ENCODE measurements at regions not wholly inside any gene's neighbourhood (a gene's known extent, or its start where the extent isn't known, plus 50 kb on each side); places are given as distances from the start of the nearest gene placed in this dataset.

DNA sequence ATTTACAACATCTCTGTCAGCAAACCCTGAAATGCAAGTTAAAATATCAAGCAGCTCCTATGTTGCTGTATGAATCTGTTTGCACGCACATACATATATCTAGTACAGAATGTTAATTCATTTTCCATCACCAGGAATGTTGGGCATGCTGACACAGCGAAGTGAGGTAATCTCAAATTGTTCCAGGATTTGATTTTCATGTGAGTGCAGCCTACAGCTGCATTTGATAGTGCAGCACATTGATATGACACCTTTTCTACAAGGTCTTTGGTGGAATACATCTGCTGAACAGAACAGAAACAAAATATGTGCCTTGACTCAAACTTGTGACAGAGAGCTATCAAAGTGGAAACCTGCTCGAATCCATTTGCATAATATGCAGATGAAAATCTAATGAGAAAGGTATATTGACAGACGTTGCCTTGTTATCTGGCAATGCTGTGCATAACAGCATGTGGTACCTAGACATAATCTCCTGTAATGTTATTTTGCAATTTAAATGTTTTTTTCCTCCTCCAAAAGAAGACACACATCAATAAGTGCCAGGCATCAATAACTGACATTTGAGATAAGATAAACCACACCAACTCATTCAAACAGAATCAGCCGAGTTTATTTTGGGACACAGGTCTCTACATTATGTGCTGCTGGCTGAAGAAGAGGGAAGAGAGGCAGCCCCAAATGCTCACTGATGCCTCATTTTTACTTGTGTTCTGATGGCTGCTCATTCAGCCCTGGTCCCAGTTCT, 512.2 kb downstream of the ZNF608 start:
- H3K9me3 ChIP-seq (ENCODE audit: control extremely low read depth in 1 of 5, control insufficient read depth in 4 of 5, insufficient read depth in 2 of 5, low read depth in 1 of 5, low read length in 4 of 5) = no peaks in the 10 kb centered on the region
- POLR2A ChIA-PET = no interaction called here
- no peak overlapping the region for H3K4me3 ChIP-seq (ENCODE audit: control insufficient read depth in 1 of 7, extremely low read depth in 1 of 7, insufficient read depth in 4 of 7, low read depth in 2 of 7, low read length in 6 of 7)
- CTCF ChIA-PET = interaction anchor here (0.6 kb wide), 1 partner anchor 91 kb away, joined by 3 read pairs; no protein-coding TSS in a partner anchor
- 100% methylated on average over 3 of the region's 5 CpGs for WGBS (ENCODE audit: insufficient coverage)
- no peak for DNase-seq
- H3K27ac ChIP-seq (ENCODE audit: insufficient read depth in 1 of 2, low read depth in 1 of 2, low read length in 2 of 2, poor library complexity in 1 of 2, severe bottlenecking in 2 of 2) = no peak overlapping the region
- H3K4me1 ChIP-seq (ENCODE audit: control extremely low read depth in 1 of 4, control insufficient read depth in 4 of 4, insufficient read depth in 4 of 4, low read length in 3 of 4) = peaks cover 0 to 10% (median 0%) of the 10 kb centered on the region in 4 experiments
- no peaks in the 10 kb centered on the region for H3K36me3 ChIP-seq (ENCODE audit: control insufficient read depth in 4 of 4, insufficient read depth in 4 of 4, low read length in 3 of 4)
- H3K27me3 ChIP-seq (replicated peaks in 2 of 5; ENCODE audit: control insufficient read depth in 4 of 5, insufficient read depth in 5 of 5, low read length in 4 of 5) = no peaks in the 10 kb centered on the region

DNA sequence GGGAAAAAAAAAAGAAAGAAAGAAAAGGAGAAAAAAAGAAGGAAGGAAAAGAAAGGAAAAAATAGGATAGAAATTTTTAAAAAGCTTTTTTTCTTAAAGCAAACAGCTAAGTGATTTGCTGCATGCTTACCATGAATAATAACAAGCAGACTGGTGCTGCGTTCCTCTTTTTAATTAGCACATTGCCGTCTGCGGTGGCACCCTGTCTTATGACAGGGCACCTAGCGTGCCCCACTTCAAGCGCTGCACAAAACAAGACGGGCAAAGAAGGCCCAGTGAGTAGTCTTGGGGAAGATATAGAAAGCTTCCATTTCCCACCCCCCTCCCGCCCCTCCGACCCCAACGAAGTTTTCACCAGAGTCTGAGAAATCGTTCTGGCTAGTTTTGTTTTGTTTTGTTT, 513.9 kb downstream of the ZNF608 start:
- Histone ChIP-seq H3K27ac (ENCODE audit: insufficient read depth in 1 of 2, low read depth in 1 of 2, low read length in 2 of 2, poor library complexity in 1 of 2, severe bottlenecking in 2 of 2) (no peak overlapping the region), H3K27me3 (replicated peaks in 2 of 5; ENCODE audit: control insufficient read depth in 4 of 5, insufficient read depth in 5 of 5, low read length in 4 of 5) (no peaks in the 10 kb centered on the region), H3K4me1 (ENCODE audit: control extremely low read depth in 1 of 4, control insufficient read depth in 4 of 4, insufficient read depth in 4 of 4, low read length in 3 of 4) (peaks cover 0 to 10% (median 0%) of the 10 kb centered on the region in 4 experiments), H3K4me3 (ENCODE audit: control insufficient read depth in 1 of 7, extremely low read depth in 1 of 7, insufficient read depth in 4 of 7, low read depth in 2 of 7, low read length in 6 of 7) (peak overlapping the region in 1 of 7 experiments; percentile 33), H3K9me3 (ENCODE audit: control extremely low read depth in 1 of 5, control insufficient read depth in 4 of 5, insufficient read depth in 2 of 5, low read depth in 1 of 5, low read length in 4 of 5) (no peaks in the 10 kb centered on the region), H3K36me3 (ENCODE audit: control insufficient read depth in 4 of 4, insufficient read depth in 4 of 4, low read length in 3 of 4) (no peaks in the 10 kb centered on the region)
- ChIA-PET POLR2A (no interaction called here), CTCF (no interaction called here)
- peak in 2 of 3 donors; percentile 60 to 71 for DNase-seq
- WGBS (ENCODE audit: insufficient coverage) = 64% methylated on average over 6 of the region's 10 CpGs

DNA sequence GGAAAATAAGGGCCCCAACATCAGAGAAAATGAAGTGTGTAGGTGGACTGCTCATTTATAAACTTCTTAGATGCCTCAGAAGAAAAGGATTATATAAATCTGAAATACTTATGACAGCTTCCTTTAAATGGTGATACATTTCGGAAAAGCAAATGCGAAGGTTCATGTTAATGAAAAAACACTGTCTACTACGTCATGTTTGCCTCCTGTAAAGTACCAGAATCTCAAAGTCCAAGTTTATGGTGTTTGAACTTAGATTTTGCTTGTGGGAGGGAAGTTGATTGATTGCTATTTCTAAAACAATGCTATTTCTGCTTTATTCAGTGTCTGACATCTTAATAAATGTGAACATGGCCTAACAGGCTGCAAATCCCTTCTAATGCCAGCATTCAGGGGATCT, 514.6 kb downstream of the ZNF608 start:
- Histone ChIP-seq H3K36me3 (ENCODE audit: control insufficient read depth in 4 of 4, insufficient read depth in 4 of 4, low read length in 3 of 4) (no peaks in the 10 kb centered on the region), H3K4me1 (ENCODE audit: control extremely low read depth in 1 of 4, control insufficient read depth in 4 of 4, insufficient read depth in 4 of 4, low read length in 3 of 4) (peaks cover 0 to 10% (median 0%) of the 10 kb centered on the region in 4 experiments), H3K27ac (ENCODE audit: insufficient read depth in 1 of 2, low read depth in 1 of 2, low read length in 2 of 2, poor library complexity in 1 of 2, severe bottlenecking in 2 of 2) (no peak overlapping the region), H3K9me3 (ENCODE audit: control extremely low read depth in 1 of 5, control insufficient read depth in 4 of 5, insufficient read depth in 2 of 5, low read depth in 1 of 5, low read length in 4 of 5) (no peaks in the 10 kb centered on the region), H3K27me3 (replicated peaks in 2 of 5; ENCODE audit: control insufficient read depth in 4 of 5, insufficient read depth in 5 of 5, low read length in 4 of 5) (no peaks in the 10 kb centered on the region), H3K4me3 (ENCODE audit: control insufficient read depth in 1 of 7, extremely low read depth in 1 of 7, insufficient read depth in 4 of 7, low read depth in 2 of 7, low read length in 6 of 7) (no peak overlapping the region)
- WGBS (ENCODE audit: insufficient coverage) = 84% methylated on average over 3 of the region's 3 CpGs
- DNase-seq = peak in 1 of 3 donors; percentile 5
- ChIA-PET POLR2A (no interaction called here), CTCF (no interaction called here)

DNA sequence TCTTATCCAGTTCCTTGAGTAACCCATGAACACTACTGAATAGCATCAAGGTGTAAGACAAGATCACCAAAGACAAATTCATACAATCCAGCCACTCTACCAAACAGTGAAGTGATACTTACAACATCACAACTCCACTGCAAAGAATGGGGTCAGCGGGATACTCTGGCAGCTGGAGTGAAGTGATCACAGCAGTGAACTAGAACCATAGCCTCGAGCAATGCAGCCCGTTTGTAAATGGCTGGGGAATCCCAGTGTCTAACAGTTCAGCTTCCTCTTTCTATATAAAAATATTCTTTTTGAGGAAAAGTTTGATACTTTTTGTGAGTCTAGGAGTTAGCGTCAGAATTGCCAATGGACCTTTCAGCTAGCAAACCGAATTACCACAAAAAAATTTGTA, 515.2 kb downstream of the ZNF608 start:
- whole genome bisulfite sequencing (ENCODE audit: insufficient coverage) = 83% methylated on average over 1 of the region's 5 CpGs

GRCh38 chr5:124230456-124230855, 516.0 kb downstream of the ZNF608 start:
- POLR2A ChIA-PET = no interaction called here
- 87% methylated on average over 7 of the region's 7 CpGs for WGBS (ENCODE audit: insufficient coverage)
- DNase-seq = no peak
- no peaks in the 10 kb centered on the region for H3K36me3 ChIP-seq (ENCODE audit: control insufficient read depth in 4 of 4, insufficient read depth in 4 of 4, low read length in 3 of 4)
- peaks cover 0 to 10% (median 0%) of the 10 kb centered on the region in 4 experiments for H3K4me1 ChIP-seq (ENCODE audit: control extremely low read depth in 1 of 4, control insufficient read depth in 4 of 4, insufficient read depth in 4 of 4, low read length in 3 of 4)
- no peak overlapping the region for H3K27ac ChIP-seq (ENCODE audit: insufficient read depth in 1 of 2, low read depth in 1 of 2, low read length in 2 of 2, poor library complexity in 1 of 2, severe bottlenecking in 2 of 2)
- no peaks in the 10 kb centered on the region for H3K27me3 ChIP-seq (replicated peaks in 2 of 5; ENCODE audit: control insufficient read depth in 4 of 5, insufficient read depth in 5 of 5, low read length in 4 of 5)
- no peaks in the 10 kb centered on the region for H3K9me3 ChIP-seq (ENCODE audit: control extremely low read depth in 1 of 5, control insufficient read depth in 4 of 5, insufficient read depth in 2 of 5, low read depth in 1 of 5, low read length in 4 of 5)
- CTCF ChIA-PET = no interaction called here
- H3K4me3 ChIP-seq (ENCODE audit: control insufficient read depth in 1 of 7, extremely low read depth in 1 of 7, insufficient read depth in 4 of 7, low read depth in 2 of 7, low read length in 6 of 7) = no peak overlapping the region

More for the DNA sequence above, 515.2 kb downstream of the ZNF608 start:
- no peaks in the 10 kb centered on the region for H3K9me3 ChIP-seq (ENCODE audit: control extremely low read depth in 1 of 5, control insufficient read depth in 4 of 5, insufficient read depth in 2 of 5, low read depth in 1 of 5, low read length in 4 of 5)
- no peaks in the 10 kb centered on the region for H3K27me3 ChIP-seq (replicated peaks in 2 of 5; ENCODE audit: control insufficient read depth in 4 of 5, insufficient read depth in 5 of 5, low read length in 4 of 5)
- POLR2A ChIA-PET = no interaction called here
- CTCF ChIA-PET = no interaction called here
- no peaks in the 10 kb centered on the region for H3K36me3 ChIP-seq (ENCODE audit: control insufficient read depth in 4 of 4, insufficient read depth in 4 of 4, low read length in 3 of 4)
- no peak overlapping the region for H3K27ac ChIP-seq (ENCODE audit: insufficient read depth in 1 of 2, low read depth in 1 of 2, low read length in 2 of 2, poor library complexity in 1 of 2, severe bottlenecking in 2 of 2)
- H3K4me3 ChIP-seq (ENCODE audit: control insufficient read depth in 1 of 7, extremely low read depth in 1 of 7, insufficient read depth in 4 of 7, low read depth in 2 of 7, low read length in 6 of 7) = no peak overlapping the region
- H3K4me1 ChIP-seq (ENCODE audit: control extremely low read depth in 1 of 4, control insufficient read depth in 4 of 4, insufficient read depth in 4 of 4, low read length in 3 of 4) = peaks cover 0 to 10% (median 0%) of the 10 kb centered on the region in 4 experiments
- DNase-seq = peak in 2 of 3 donors; percentile 51 to 56

DNA sequence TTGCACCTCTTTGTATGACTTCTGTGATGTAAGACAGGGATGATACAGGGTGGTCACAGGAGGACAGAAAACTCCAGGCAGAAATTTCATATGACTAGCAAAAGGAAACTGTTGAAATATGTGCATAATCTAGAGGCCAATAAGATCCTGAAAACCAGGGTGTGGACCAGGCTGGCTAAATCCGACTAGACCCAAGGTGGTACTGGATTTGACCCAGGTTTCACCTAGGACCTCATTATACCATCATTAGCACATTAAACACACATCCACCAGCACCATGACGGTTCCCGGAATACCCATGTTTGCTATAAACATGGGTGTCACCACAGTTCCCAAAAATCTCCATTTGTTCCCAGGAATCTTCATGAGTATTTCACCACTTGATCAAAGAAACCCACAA, 517.1 kb downstream of the ZNF608 start:
- ChIA-PET POLR2A (no interaction called here), CTCF (no interaction called here)
- 100% methylated on average over 3 of the region's 3 CpGs for WGBS (ENCODE audit: insufficient coverage)
- DNase-seq = no peak
- H3K9me3 ChIP-seq (ENCODE audit: control extremely low read depth in 1 of 5, control insufficient read depth in 4 of 5, insufficient read depth in 2 of 5, low read depth in 1 of 5, low read length in 4 of 5) = no peaks in the 10 kb centered on the region
- H3K4me3 ChIP-seq (ENCODE audit: control insufficient read depth in 1 of 7, extremely low read depth in 1 of 7, insufficient read depth in 4 of 7, low read depth in 2 of 7, low read length in 6 of 7) = no peak overlapping the region
- H3K27ac ChIP-seq (ENCODE audit: insufficient read depth in 1 of 2, low read depth in 1 of 2, low read length in 2 of 2, poor library complexity in 1 of 2, severe bottlenecking in 2 of 2) = no peak overlapping the region
- no peaks in the 10 kb centered on the region for H3K27me3 ChIP-seq (replicated peaks in 2 of 5; ENCODE audit: control insufficient read depth in 4 of 5, insufficient read depth in 5 of 5, low read length in 4 of 5)
- H3K4me1 ChIP-seq (ENCODE audit: control extremely low read depth in 1 of 4, control insufficient read depth in 4 of 4, insufficient read depth in 4 of 4, low read length in 3 of 4) = peaks cover 0 to 10% (median 0%) of the 10 kb centered on the region in 4 experiments
- no peaks in the 10 kb centered on the region for H3K36me3 ChIP-seq (ENCODE audit: control insufficient read depth in 4 of 4, insufficient read depth in 4 of 4, low read length in 3 of 4)

- no peaks in the 10 kb centered on the region for H3K27me3 ChIP-seq (replicated peaks in 2 of 5; ENCODE audit: control insufficient read depth in 4 of 5, insufficient read depth in 5 of 5, low read length in 4 of 5)
- no peaks in the 10 kb centered on the region for H3K9me3 ChIP-seq (ENCODE audit: control extremely low read depth in 1 of 5, control insufficient read depth in 4 of 5, insufficient read depth in 2 of 5, low read depth in 1 of 5, low read length in 4 of 5)
- POLR2A ChIA-PET = no interaction called here
- no peak overlapping the region for H3K27ac ChIP-seq (ENCODE audit: insufficient read depth in 1 of 2, low read depth in 1 of 2, low read length in 2 of 2, poor library complexity in 1 of 2, severe bottlenecking in 2 of 2)
- no peak for DNase-seq
- H3K4me1 ChIP-seq (ENCODE audit: control extremely low read depth in 1 of 4, control insufficient read depth in 4 of 4, insufficient read depth in 4 of 4, low read length in 3 of 4) = peaks cover 0 to 10% (median 0%) of the 10 kb centered on the region in 4 experiments
- H3K4me3 ChIP-seq (ENCODE audit: control insufficient read depth in 1 of 7, extremely low read depth in 1 of 7, insufficient read depth in 4 of 7, low read depth in 2 of 7, low read length in 6 of 7) = no peak overlapping the region
- no peaks in the 10 kb centered on the region for H3K36me3 ChIP-seq (ENCODE audit: control insufficient read depth in 4 of 4, insufficient read depth in 4 of 4, low read length in 3 of 4)
- CTCF ChIA-PET = no interaction called here
Observed at GRCh38 chr5:124227914-124228313, 518.5 kb downstream of the ZNF608 start.

All from common myeloid progenitor, CD34-positive (primary cell).